ENCODE measurements at regions not wholly inside any gene's neighbourhood (a gene's known extent, or its start where the extent isn't known, plus 50 kb on each side); places are given as distances from the start of the nearest gene placed in this dataset.
"Not testable (repeated sequence)": the region's sequence is repeated elsewhere in the genome, so short reads cannot be mapped to it uniquely, and the experiment has no call there.

DNA sequence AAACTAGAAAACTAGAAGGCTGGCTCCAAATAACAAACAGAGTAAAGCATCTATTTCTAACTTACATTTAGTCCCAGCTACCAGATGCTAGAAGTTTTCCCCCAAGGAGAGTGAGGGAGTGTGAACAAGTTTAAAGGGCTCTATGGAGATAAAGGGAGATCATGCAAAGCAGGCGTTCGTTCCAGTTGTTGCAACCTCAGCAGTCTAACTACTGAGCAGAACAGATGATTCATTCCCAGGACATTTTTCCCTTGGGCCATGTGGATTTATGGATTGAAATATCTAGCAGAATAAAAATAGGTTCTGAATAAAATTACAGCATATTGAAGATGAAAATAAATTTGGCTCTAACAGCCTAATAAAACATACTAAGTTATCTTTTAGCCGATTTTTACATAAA, 154.8 kb upstream of the TTC14 start:
- Histone ChIP-seq H3K4me2 (ENCODE audit: low read length) (no peak overlapping the region), H3K36me3 (ENCODE audit: insufficient read depth, low read length) (no peaks in the 10 kb centered on the region), H3K4me1 (ENCODE audit: insufficient read depth, low read length, severe bottlenecking) (no peaks in the 10 kb centered on the region), H3K27ac (ENCODE audit: low read depth, low read length, poor library complexity, severe bottlenecking) (no peak overlapping the region), H3K9ac (ENCODE audit: low read length) (no peak overlapping the region), H3K9me2 (ENCODE audit: low read depth, low read length) (no peaks in the 10 kb centered on the region), H3K27me3 (ENCODE audit: insufficient read depth, low read length) (no peaks in the 10 kb centered on the region), H3K79me2 (ENCODE audit: insufficient read depth, low read length) (no peaks in the 10 kb centered on the region), H3F3A (ENCODE audit: insufficient read depth, low read length) (no peaks in the 10 kb centered on the region), H3K9me3 (ENCODE audit: low read length) (no peaks in the 10 kb centered on the region), H2AFZ (ENCODE audit: low read length) (no peak overlapping the region), H3K4me3 (ENCODE audit: low read depth, low read length, poor library complexity, severe bottlenecking) (no peak overlapping the region), H4K20me1 (ENCODE audit: insufficient read depth, low read length) (no peaks in the 10 kb centered on the region)
- TF ChIP-seq EZH2 (IDR thresholded peaks at IDR 0.05; ENCODE audit: borderline replicate concordance, low read length) = no peak
- TF ChIP-seq, protein P1, sequence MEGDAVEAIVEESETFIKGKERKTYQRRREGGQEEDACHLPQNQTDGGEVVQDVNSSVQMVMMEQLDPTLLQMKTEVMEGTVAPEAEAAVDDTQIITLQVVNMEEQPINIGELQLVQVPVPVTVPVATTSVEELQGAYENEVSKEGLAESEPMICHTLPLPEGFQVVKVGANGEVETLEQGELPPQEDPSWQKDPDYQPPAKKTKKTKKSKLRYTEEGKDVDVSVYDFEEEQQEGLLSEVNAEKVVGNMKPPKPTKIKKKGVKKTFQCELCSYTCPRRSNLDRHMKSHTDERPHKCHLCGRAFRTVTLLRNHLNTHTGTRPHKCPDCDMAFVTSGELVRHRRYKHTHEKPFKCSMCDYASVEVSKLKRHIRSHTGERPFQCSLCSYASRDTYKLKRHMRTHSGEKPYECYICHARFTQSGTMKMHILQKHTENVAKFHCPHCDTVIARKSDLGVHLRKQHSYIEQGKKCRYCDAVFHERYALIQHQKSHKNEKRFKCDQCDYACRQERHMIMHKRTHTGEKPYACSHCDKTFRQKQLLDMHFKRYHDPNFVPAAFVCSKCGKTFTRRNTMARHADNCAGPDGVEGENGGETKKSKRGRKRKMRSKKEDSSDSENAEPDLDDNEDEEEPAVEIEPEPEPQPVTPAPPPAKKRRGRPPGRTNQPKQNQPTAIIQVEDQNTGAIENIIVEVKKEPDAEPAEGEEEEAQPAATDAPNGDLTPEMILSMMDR (IDR thresholded peaks at IDR 0.05; ENCODE audit: low read length) = no peak

DNA sequence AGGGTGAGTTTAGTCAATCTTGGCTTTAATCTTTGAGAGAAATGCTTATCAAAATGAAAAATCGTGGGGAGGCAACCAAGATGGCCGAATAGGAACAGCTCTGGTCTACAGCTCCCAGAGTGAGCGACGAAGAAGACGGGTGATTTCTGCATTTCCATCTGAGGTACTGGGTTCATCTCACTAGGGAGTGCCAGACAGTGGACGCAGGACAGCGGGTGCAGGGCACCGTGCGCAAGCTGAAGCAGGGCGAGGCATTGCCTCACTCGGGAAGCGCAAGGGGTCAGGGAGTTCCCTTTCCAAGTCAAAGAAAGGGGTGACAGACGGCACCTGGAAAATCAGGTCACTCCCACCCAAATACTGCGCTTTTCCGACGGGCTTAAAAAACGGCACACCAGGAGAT, 153.6 kb upstream of the TTC14 start:
- not testable (repeated sequence) for H3K27me3 ChIP-seq (ENCODE audit: insufficient read depth, low read length); H2AFZ ChIP-seq (ENCODE audit: low read length); H3K27ac ChIP-seq (ENCODE audit: low read depth, low read length, poor library complexity, severe bottlenecking); H3K9ac ChIP-seq (ENCODE audit: low read length); H3K4me1 ChIP-seq (ENCODE audit: insufficient read depth, low read length, severe bottlenecking); H3K4me3 ChIP-seq (ENCODE audit: low read depth, low read length, poor library complexity, severe bottlenecking); H3K9me3 ChIP-seq (ENCODE audit: low read length); H3K9me2 ChIP-seq (ENCODE audit: low read depth, low read length); H3K79me2 ChIP-seq (ENCODE audit: insufficient read depth, low read length); H3K36me3 ChIP-seq (ENCODE audit: insufficient read depth, low read length); H3F3A ChIP-seq (ENCODE audit: insufficient read depth, low read length); H4K20me1 ChIP-seq (ENCODE audit: insufficient read depth, low read length); H3K4me2 ChIP-seq (ENCODE audit: low read length)

DNA sequence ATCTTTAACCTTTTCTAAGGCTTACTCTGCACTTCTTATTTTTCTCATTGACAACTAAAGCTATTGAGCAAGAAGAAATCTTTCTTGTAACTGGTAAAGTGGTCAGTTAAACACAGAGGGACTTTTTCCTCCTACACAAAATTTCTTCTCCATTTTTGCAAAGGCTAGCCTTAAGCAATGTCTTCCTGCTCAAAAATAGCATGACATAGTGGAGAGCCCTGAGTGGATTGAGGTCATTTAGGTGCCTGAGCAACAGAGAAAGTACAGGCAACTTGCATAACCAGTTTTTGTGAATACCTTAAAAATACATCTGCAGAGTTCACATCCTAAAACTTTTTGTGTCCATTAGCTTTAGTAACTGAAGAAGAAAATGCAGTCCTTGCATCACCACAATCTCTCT, 144.7 kb upstream of the TTC14 start:
- Histone ChIP-seq H3K4me3 (ENCODE audit: low read depth, low read length, poor library complexity, severe bottlenecking) (no peak overlapping the region), H3K27me3 (ENCODE audit: insufficient read depth, low read length) (no peaks in the 10 kb centered on the region), H3K36me3 (ENCODE audit: insufficient read depth, low read length) (no peaks in the 10 kb centered on the region), H3K4me2 (ENCODE audit: low read length) (no peak overlapping the region), H3K9me3 (ENCODE audit: low read length) (no peaks in the 10 kb centered on the region; the same call in 1 of the 2 replicates), H2AFZ (ENCODE audit: low read length) (no peak overlapping the region), H4K20me1 (ENCODE audit: insufficient read depth, low read length) (no peaks in the 10 kb centered on the region), H3K4me1 (ENCODE audit: insufficient read depth, low read length, severe bottlenecking) (no peaks in the 10 kb centered on the region), H3K9me2 (ENCODE audit: low read depth, low read length) (no peaks in the 10 kb centered on the region), H3K27ac (ENCODE audit: low read depth, low read length, poor library complexity, severe bottlenecking) (no peak overlapping the region), H3F3A (ENCODE audit: insufficient read depth, low read length) (no peaks in the 10 kb centered on the region), H3K79me2 (ENCODE audit: insufficient read depth, low read length) (no peaks in the 10 kb centered on the region), H3K9ac (ENCODE audit: low read length) (no peak overlapping the region)
- TF ChIP-seq, protein P1 (IDR thresholded peaks at IDR 0.05; ENCODE audit: low read length) = no peak
- no peak for TF ChIP-seq EZH2 (IDR thresholded peaks at IDR 0.05; ENCODE audit: borderline replicate concordance, low read length)

DNA sequence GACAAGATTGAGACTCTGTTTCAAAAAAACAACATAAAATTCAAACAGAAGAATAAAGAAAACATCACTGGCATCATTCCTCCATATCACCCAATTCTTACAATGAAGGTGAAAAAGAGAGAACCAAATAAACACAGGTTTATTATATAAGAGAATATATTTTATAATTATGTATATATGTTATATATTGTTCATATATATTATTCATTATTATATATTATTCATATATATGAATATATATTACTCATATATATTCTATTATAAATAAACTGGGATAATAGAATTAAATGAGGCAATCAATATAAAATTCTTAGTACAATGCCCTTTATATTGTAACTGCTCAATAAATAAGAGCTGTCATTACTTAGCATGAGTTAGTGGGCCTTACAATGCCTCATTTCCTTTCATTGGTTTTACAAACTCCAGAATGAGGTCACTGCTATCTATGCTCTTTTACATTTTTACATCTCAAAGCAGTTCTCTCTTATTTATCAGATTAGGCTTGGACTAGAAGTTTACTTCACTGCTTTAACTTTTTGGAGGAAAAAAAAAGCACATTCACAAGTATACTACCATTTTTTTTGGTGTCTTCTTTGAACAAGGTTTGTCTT, 135.5 kb upstream of the TTC14 start:
- no peaks in the 10 kb centered on the region for H3K9me2 ChIP-seq (ENCODE audit: low read depth, low read length)
- H3F3A ChIP-seq (ENCODE audit: insufficient read depth, low read length) = no peaks in the 10 kb centered on the region
- H3K27me3 ChIP-seq (ENCODE audit: insufficient read depth, low read length) = no peaks in the 10 kb centered on the region
- H4K20me1 ChIP-seq (ENCODE audit: insufficient read depth, low read length) = no peaks in the 10 kb centered on the region
- no peak overlapping the region for H3K4me2 ChIP-seq (ENCODE audit: low read length)
- no peaks in the 10 kb centered on the region for H3K9me3 ChIP-seq (ENCODE audit: low read length)
- H3K79me2 ChIP-seq (ENCODE audit: insufficient read depth, low read length) = no peaks in the 10 kb centered on the region
- no peak overlapping the region for H2AFZ ChIP-seq (ENCODE audit: low read length)
- no peak overlapping the region for H3K27ac ChIP-seq (ENCODE audit: low read depth, low read length, poor library complexity, severe bottlenecking)
- H3K4me1 ChIP-seq (ENCODE audit: insufficient read depth, low read length, severe bottlenecking) = no peaks in the 10 kb centered on the region
- no peaks in the 10 kb centered on the region for H3K36me3 ChIP-seq (ENCODE audit: insufficient read depth, low read length)
- H3K4me3 ChIP-seq (ENCODE audit: low read depth, low read length, poor library complexity, severe bottlenecking) = no peak overlapping the region
- no peak overlapping the region for H3K9ac ChIP-seq (ENCODE audit: low read length)
- no peak for TF ChIP-seq EZH2 (IDR thresholded peaks at IDR 0.05; ENCODE audit: borderline replicate concordance, low read length)
- TF ChIP-seq, protein P1 (IDR thresholded peaks at IDR 0.05; ENCODE audit: low read length) = no peak

Data from OCI-LY1 (cell line).